Body of pancreas (tissue), 4 donors: ENCODE measurements at regions not wholly inside any gene's neighbourhood (a gene's known extent, or its start where the extent isn't known, plus 50 kb on each side); places are given as distances from the start of the nearest gene placed in this dataset. TPM values are rescaled to one million over a fixed set of nuclear protein-coding genes. Genes with fewer than 3 reads are reported as not detected.
A peak's percentile ranks its signal among the peaks of the same experiment; 100 is the strongest.

ENCODE experiments used
- ATAC-seq: fragments of 150-250 bp; one replicate; pipeline ENCODE4 v1.9.1; 2016
- DNase-seq, 4 donors: peaks; one replicate each; pipeline ENCODE4 v3.0.0-alpha.2; 2019
- H3K27ac ChIP-seq, 4 donors: fragments of 200-600 bp; sonication (generic); 1 replicate in 3 of 4; 2 replicates in 1 of 4; pipeline versions ENCODE4 v1.5.1 to v1.6.1; 2016 to 2019; ENCODE audit warnings: mild to moderate bottlenecking in 1 of 4, mixed read lengths in 1 of 4, moderate library complexity in 1 of 4
- H3K27me3 ChIP-seq, 2 donors: fragments of 200-600 bp; sonication (generic); one replicate each; pipeline ENCODE4 v1.6.0; 2016; ENCODE audit warnings: mild to moderate bottlenecking in 1 of 2
- H3K36me3 ChIP-seq, 2 donors: fragments of 200-600 bp; sonication (generic); replicated peaks in 1 of 2; 2 replicates each; pipeline ENCODE4 v1.5.1; 2016; ENCODE audit warnings: low read depth in 2 of 2; ENCODE audit not compliant: insufficient read depth in 1 of 2
- H3K4me1 ChIP-seq: fragments of 200-600 bp; sonication (generic); one replicate; pipeline ENCODE4 v1.6.0; 2016
- H3K4me3 ChIP-seq, 2 donors: fragments of 200-600 bp; sonication (generic); 1 replicate in 1 of 2; 2 replicates in 1 of 2; pipeline ENCODE4 v1.5.1; 2016 to 2019
- H3K9me3 ChIP-seq, 3 donors: fragments of 200-600 bp; sonication (generic); 1 replicate in 2 of 3; 2 replicates in 1 of 3; pipeline ENCODE4 v1.5.1; 2016
- POLR2A ChIP-seq, 3 donors: fragments of 450-650 bp; IDR thresholded peaks; one replicate each; pipeline ENCODE4 v1.6.1; 2016; ENCODE audit warnings: antibody characterized with exemption in 3 of 3, mild to moderate bottlenecking in 2 of 3
- WGBS, 2 donors: methylation state at CpG; one replicate each; pipeline ENCODE4 v1.1.5; 2017; 5-methylcytosine and 5-hydroxymethylcytosine counted together
- intact Hi-C: fragments of 100-400 bp; cut with DNase I; formaldehyde crosslinking; loops from one replicate; pipeline ENCODE4 v1.15.1; 2023
- small RNA-seq: library from RNA; depleted of rRNA; stranded (forward); fragments of <200 nt; gene quantifications from one replicate; pipeline ENCODE3, GENCODE V24; 2016
- TF ChIP-seq, protein P1 (sequence below), 7 experiments: fragments of 450-650 bp in 4 of 7; fragments of 200-600 bp in 3 of 7; sonication (generic) in 3 of 7; IDR thresholded peaks; one replicate each; pipeline ENCODE4 v1.5.1; 2016 to 2019; ENCODE audit warnings: antibody characterized with exemption in 7 of 7

DNA sequence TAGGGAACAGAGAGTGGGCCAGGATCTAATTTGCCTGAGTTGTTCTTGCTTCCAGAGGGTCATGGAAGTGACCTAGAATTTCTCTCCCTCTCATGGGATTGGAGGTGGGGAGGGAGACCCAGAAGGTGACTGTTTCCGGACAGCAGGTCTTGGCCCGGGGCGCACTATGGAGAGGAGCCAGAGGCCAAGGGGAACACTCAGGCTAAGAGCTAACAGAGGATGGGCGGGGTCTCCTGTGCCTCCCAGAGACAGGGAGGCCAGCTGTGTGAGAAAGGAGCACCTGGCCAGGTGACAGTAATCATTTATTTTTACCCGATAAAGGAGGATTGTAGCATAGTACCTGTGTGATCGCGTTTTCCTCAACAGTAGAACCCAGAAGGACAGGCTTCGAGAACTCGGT is 50.9 kb upstream of the ANKH start:
- TF ChIP-seq, protein P1, sequence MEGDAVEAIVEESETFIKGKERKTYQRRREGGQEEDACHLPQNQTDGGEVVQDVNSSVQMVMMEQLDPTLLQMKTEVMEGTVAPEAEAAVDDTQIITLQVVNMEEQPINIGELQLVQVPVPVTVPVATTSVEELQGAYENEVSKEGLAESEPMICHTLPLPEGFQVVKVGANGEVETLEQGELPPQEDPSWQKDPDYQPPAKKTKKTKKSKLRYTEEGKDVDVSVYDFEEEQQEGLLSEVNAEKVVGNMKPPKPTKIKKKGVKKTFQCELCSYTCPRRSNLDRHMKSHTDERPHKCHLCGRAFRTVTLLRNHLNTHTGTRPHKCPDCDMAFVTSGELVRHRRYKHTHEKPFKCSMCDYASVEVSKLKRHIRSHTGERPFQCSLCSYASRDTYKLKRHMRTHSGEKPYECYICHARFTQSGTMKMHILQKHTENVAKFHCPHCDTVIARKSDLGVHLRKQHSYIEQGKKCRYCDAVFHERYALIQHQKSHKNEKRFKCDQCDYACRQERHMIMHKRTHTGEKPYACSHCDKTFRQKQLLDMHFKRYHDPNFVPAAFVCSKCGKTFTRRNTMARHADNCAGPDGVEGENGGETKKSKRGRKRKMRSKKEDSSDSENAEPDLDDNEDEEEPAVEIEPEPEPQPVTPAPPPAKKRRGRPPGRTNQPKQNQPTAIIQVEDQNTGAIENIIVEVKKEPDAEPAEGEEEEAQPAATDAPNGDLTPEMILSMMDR (IDR thresholded peaks at IDR 0.05), result no peak
- no peak for TF ChIP-seq POLR2A (IDR thresholded peaks at IDR 0.05)
- intact Hi-C loops, result no loop called here
- WGBS, 2 donors, result 27 to 31% methylated on average over 9 of the region's 9 CpGs

More for the DNA sequence above, 50.9 kb upstream of the ANKH start:
- Histone ChIP-seq H3K4me3 (no peak overlapping the region), H3K9me3 (no peaks in the 10 kb centered on the region), H3K27ac (no peak overlapping the region), H3K36me3 (no peaks in the 10 kb centered on the region), H3K4me1 (peaks cover 15% of the 10 kb centered on the region), H3K27me3 (no peaks in the 10 kb centered on the region)
- peak; percentile 86 for ATAC-seq
- DNase-seq, result peak; percentile 64 to 86 (median 80)

Small RNAs in the stretch of these regions (small RNA-seq; reads per million reads assigned to genes)
- gene RF00096, result not detected
